Activated effector memory CD4-positive, alpha-beta T cell treated with anti-CD3 and anti-CD28 coated beads, Interleukin-2, amount 50 U/mL, for 16 hours (primary cell): ENCODE measurements at regions not wholly inside any gene's neighbourhood (a gene's known extent, or its start where the extent isn't known, plus 50 kb on each side); places are given as distances from the start of the nearest gene placed in this dataset.

Source experiments
- DNase-seq: peaks from one replicate; pipeline ENCODE4 v3.0.0-alpha.2; 2020

DNA sequence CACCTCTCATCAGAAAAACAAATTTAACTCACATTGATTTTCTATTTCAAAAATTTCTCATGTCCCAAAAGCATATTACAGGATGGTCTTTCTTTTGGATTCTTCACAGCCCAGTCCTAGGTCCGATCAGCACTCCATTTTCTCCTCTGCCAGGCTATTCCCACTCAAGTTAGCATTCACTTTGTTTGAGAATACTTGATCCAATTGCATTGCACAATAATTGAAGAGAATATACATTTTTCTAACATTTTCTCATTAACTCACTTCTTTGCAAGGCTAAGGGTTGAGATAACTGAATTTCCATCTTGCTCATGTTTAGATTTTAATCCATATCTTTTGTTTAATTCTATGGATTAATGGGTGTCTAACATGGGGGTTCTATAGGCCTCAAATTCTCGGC is 716.1 kb downstream of the QKI start:
- DNase-seq = no peak

GRCh38 chr6:164130151-164130550 is 715.6 kb downstream of the QKI start:
- no peak for DNase-seq

- DNase-seq = no peak
Observed at GRCh38 chr6:164129218-164129617, 714.7 kb downstream of the QKI start.

DNA sequence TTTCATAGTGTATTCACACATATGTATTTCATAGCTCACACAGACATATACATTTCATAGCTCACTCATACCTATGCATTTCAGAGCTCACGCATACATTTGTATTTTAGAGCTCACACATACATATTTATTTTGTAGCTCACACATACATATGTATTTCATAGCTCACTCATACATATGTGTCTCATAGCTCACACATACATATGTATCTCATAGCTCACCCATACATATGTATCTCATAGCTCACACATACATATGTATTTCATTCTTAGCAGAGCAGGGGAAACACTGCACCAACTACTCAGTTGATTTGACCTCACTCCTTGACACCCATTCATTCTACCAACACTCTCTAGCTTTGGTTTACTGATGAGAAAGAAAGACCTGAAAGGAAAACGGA is 713.6 kb downstream of the QKI start:
- DNase-seq = no peak

GRCh38 chr6:164124986-164125385 is 710.5 kb downstream of the QKI start:
- DNase-seq = no peak

DNA sequence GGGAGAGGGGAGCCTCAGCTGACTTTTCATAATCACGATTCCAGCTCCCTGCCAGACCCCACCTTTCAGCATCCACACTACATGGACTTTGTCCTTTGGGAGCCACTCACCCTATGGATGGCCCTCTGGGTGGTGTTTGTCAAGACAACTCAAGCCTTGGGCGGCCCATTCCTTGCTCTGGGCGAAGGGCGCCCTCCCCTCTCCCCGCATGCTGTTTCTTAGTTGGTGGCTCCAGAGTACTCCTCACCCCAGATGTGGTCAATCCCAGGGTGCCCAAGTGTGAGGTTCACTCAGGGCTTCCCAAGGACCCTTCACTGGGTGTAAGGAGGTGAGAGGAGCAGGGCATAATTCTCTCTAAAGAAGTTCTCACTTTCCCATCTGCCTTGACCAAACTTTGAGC is 710.0 kb downstream of the QKI start:
- no peak for DNase-seq

GRCh38 chr6:164122109-164122508 is 707.6 kb downstream of the QKI start:
- no peak for DNase-seq

DNA sequence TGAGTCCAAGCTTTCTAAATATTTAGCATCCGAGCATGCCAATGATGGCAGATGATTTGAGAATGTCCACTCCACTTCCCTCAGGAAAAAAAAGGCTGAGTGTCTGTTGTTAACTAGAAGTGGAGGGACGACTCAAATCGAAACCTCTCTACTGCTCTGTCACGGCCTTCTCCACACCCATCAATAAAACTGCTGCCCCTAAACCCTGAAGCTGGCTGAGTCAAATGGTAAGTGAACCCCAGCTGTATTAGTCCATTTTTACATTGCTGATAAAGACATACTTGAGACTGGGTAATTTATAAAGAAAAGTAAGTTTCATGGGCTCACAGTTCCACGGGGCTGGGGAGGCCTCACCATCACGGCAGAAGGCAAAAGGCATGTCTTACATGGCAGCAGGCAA is 707.0 kb downstream of the QKI start:
- no peak for DNase-seq

DNA sequence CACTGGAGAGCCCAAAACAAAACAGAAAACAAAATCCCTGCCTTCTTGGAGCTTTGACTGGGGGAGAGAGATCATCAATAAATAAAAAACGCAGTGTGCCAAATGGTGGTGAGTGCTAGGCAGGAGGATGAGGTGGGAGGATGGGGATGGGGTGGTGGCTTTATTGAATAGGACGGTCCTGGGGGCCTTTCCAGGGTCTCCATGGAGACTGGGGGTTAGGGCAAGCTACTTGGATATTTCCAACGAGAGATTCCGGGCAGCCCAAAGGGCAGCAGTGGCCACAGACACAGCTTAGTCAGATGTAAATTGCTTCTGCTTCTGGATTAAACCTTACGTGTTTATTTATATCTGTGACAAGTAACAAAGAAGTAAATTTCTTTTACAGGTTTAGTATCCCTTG is 700.1 kb downstream of the QKI start:
- DNase-seq = no peak

- no peak for DNase-seq
Observed at GRCh38 chr6:164114051-164114450, 699.5 kb downstream of the QKI start.

DNA sequence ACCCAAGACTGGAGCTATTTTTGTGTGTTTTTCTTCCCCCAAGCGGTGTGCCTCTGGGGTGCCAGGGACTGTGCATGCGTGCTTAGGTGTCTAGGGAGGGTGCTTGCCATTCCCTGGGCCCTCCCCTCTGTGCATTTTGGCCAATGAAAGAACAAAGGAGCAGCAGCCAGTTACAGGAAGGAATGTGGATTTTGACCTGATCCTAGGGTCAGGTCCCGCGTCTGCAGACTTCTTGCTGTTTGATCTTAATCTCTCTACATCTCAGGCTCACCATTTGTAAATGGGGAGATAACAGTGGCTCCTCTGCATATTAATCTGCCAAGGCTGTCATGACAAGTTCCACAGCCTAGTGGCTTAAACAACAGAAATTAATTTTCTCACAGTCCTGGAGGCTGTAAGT is 699.1 kb downstream of the QKI start:
- DNase-seq = no peak

DNA sequence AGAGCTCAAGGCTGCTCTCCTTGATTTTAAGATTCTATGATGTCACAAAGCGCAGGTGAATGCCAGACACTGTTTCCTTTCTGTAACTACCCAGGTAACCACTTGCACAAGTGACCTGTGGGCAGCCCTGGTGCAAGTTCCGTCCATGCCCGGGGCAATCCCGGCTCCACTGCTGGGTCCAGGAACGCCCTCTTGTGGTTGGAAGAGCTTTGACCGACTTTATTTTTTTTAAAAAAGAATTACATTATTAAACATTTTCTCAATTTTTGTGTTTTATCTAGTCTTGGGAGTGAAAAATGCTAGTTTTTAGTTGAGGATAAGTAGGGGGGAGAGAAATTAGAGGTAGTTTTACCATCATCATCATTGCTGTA is 695.2 kb downstream of the QKI start:
- DNase-seq = no peak

- no peak for DNase-seq
Observed at GRCh38 chr6:164108869-164109769, 694.6 kb downstream of the QKI start.

DNA sequence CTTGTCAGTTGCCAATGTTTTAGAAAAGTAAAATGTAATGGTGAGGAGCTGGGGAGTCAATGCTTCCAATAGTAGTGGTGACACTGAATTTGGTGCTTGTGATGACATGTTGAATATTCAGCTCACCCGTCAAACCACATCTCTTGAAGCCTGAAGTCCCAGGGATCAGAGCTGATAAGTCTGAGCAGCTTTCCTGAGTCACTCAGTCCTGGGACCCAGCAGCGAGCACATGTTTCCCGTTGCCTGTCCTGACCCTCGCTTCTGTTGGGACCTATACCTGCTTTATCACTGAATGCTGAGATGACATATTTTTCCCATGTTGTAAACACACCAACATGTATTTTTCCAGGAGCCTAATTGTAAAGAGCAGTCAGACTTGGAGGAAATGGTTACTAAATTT is 693.6 kb downstream of the QKI start:
- DNase-seq = no peak

GRCh38 chr6:164107297-164107995 is 692.9 kb downstream of the QKI start:
- no peak for DNase-seq

DNA sequence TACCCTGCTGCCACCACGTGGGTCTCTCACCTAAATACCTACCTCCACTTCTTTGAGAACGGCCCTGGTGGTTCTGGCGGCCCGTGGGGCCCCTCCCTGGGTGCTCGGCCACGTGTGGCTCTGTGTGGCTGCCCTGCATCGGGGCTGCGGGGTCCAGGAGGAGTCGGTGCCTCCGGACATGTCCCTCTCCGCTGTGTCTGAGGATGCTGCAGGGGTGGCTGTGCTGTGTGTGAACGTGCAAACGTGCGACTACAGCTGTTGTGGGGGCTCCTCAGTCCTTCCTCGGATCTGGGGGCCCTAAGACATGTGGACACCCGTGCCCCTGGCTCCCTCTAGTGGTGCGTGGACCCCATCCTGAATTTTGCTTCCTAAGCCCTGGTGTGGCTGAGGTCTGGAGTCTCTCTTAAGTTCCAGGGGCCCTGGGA is 691.8 kb downstream of the QKI start:
- no peak for DNase-seq

GRCh38 chr6:164105705-164106104 is 691.2 kb downstream of the QKI start:
- DNase-seq = no peak

GRCh38 chr6:164104432-164104831 is 689.9 kb downstream of the QKI start:
- DNase-seq = no peak

- DNase-seq = no peak
Observed at GRCh38 chr6:164102693-164103092, 688.2 kb downstream of the QKI start.

DNA sequence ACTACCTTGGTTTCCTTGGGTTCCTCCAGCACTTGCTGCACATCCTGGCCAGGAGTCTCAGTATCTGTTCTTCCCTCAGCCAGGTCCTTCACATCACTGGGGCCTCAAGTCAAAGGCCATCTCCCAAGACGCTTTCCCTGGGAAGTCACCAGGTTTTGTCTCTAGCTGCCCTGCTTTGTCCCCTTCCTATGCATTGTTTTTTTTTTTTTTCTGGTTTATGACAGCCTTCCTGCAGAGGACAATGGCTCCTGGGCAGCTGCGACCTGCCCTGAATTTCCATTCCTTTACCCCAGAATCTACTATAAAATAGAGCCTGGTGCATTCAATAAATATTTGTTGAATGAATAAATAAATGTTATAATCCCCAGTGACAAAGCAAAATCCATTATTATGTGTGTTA is 687.3 kb downstream of the QKI start:
- DNase-seq = no peak

DNA sequence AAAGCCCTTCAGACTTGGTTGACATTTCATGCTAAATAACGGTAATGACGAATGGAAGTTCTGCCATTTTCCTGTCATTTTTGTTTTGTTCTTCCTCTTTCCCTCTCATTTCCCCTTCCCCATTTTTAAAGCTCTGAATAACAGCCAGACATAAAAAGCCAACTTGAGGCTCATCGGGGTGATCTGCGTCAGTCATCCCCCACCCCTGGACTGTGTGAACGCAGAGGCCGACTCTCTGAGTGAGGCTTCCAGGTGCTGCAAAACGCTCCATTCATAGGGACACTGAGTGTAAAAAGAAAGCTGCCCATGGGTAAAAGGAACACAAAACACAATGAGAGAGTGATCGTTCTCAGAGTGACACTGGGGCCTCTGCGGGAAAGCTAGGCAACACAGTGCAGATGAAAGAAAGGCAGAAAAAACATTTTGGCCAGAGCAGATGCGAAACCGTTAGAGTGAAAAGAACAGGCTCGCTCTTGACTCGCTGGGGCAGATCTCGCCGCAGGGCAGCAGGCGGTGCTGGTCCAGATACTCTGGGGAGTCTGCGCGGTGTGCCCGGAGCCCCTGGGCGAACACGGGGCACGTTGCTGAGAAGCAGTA is 684.8 kb downstream of the QKI start:
- no peak for DNase-seq

GRCh38 chr6:164098857-164099267 is 684.3 kb downstream of the QKI start:
- no peak for DNase-seq

DNA sequence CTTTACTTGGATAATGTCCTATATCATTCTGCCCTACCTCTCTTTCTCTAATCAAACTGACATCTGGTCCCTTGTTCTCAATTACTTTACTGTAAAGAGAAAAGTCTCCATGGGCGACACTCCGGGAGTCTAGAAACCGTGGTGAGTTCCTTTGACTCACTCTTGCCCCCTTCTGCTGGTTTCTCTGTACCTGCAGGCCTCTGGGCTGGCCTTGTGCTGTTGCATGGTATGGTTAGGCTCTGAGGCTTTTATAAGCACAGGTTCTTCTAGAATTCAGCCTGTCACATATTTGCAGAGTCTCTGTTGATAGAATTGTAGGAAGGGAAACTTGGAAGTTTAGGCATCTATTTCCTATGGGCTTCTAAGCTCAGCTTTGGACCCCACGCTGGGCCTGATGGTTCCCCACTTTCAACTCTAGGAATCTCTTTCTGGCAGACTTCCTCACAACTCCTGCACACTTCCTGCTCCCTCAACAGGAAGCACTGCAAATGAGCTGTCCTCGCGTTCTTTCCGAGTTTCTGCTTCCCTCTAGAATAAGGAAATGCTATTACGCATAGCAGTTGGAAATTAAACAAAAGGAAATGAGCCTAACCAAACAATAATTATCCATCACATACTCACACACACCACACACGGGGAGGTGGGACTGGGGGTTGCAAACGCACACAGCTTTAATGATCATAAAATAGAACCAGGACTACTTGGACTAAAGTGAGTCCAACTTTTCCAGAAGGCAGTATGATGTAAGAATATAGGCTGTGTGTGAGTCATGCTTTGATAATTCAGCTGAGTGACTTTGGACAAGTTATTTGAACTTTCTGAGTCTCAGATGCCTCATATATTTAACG is 683.3 kb downstream of the QKI start:
- no peak for DNase-seq
